ENCODE measurements at regions not wholly inside any gene's neighbourhood (a gene's known extent, or its start where the extent isn't known, plus 50 kb on each side); places are given as distances from the start of the nearest gene placed in this dataset.
"Not testable (repeated sequence)": the region's sequence is repeated elsewhere in the genome, so short reads cannot be mapped to it uniquely, and the experiment has no call there.

DNA sequence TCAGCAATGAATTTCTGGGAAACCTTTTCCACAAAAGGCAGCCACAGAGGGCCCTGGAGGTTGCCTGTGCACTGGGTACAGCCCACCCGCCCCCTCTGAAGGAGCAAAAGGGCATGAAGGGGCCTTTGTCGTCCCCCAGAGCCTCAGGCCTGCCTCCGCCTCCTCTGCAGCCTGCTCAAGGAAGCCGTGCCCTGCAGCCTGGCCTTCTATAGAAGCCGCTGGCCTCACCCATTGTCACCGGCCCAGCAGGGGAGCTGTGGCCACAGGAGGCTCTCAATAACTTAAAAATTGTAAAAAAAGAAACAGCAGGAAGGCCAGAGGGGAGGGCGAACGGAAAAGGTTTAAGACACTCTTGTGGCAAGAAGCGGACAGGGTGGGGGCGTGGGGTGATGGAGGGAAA lies 213.3 kb downstream of the IRX2 start:
- DNase-seq (ENCODE audit: low spot score in 2 of 2), result peak in 1 of 2 donors; percentile 44
- H3K4me3 ChIP-seq, result no peak overlapping the region
- H3K27ac ChIP-seq, result no peak overlapping the region
- no peak for TF ChIP-seq POLR2A (IDR thresholded peaks at IDR 0.05)
- no peak for TF ChIP-seq POLR2AphosphoS5 (IDR thresholded peaks at IDR 0.05)
- TF ChIP-seq EP300 (IDR thresholded peaks at IDR 0.05), result no peak
- TF ChIP-seq CTCF (IDR thresholded peaks at IDR 0.05), result no peak
- no peaks in the 10 kb centered on the region for H3K36me3 ChIP-seq
- no peaks in the 10 kb centered on the region for H3K4me1 ChIP-seq
- 67% methylated on average over 10 of the region's 10 CpGs for WGBS
- H3K9me3 ChIP-seq, result no peaks in the 10 kb centered on the region
- H3K27me3 ChIP-seq, result no peaks in the 10 kb centered on the region

DNA sequence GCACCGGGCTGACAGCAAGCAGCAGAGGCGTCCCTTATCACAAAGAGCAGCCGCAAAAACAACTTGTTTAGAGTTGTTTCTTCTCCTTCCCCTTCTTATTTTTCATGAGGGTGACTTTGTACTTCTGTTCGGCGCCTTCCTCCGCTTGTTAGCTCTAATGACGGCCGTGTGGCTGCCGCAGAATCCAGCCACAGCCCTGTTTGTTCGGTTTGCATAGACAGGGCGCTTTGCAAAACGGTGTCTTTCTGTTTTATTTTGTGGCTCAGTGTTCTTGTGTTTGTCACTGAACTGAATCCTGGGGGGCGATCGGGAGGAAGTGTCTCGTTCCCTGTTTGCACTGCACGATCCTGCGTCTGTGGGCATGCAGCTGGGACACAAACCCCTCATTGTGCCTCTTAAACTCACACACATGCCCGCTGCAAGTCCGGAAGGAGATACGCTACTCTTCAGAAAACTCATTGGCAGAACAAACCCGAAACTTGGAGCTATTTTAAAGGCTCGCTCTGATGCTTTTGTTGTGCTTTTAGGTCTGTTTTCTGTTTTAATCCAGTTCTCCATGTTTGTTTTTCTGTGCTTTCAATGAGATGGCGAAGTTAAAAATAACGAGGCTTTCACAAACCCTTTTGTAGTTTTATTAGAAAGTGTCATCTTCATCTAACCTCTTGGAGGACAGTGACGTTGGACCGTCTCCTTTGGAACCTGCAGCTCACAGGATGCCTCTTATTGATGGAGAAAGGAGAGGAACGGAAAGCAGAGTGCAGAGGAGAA lies 213.9 kb downstream of the IRX2 start:
- Histone ChIP-seq H3K27ac (no peak overlapping the region), H3K27me3 (no peaks in the 10 kb centered on the region), H3K36me3 (no peaks in the 10 kb centered on the region), H3K4me1 (no peaks in the 10 kb centered on the region), H3K9me3 (no peaks in the 10 kb centered on the region), H3K4me3 (no peak overlapping the region)
- TF ChIP-seq POLR2AphosphoS5 (IDR thresholded peaks at IDR 0.05) (no peak), EP300 (IDR thresholded peaks at IDR 0.05) (no peak), POLR2A (IDR thresholded peaks at IDR 0.05) (no peak), CTCF (IDR thresholded peaks at IDR 0.05) (no peak)
- DNase-seq (ENCODE audit: low spot score in 2 of 2), result peak in 1 of 2 donors; percentile 21
- WGBS, result 88% methylated on average over 27 of the region's 27 CpGs

- no peak overlapping the region for H3K4me3 ChIP-seq
- H3K4me1 ChIP-seq, result no peaks in the 10 kb centered on the region
- no peak overlapping the region for H3K27ac ChIP-seq
- no peaks in the 10 kb centered on the region for H3K27me3 ChIP-seq
- no peak for TF ChIP-seq POLR2AphosphoS5 (IDR thresholded peaks at IDR 0.05)
- no peaks in the 10 kb centered on the region for H3K9me3 ChIP-seq
- no peaks in the 10 kb centered on the region for H3K36me3 ChIP-seq
- WGBS, result 90% methylated on average over 19 of the region's 19 CpGs
- peak in 1 of 2 donors; percentile 54 for DNase-seq (ENCODE audit: low spot score in 2 of 2)
These were observed 214.7 kb downstream of the IRX2 start for GRCh38 chr5:2536632-2537377.

DNA sequence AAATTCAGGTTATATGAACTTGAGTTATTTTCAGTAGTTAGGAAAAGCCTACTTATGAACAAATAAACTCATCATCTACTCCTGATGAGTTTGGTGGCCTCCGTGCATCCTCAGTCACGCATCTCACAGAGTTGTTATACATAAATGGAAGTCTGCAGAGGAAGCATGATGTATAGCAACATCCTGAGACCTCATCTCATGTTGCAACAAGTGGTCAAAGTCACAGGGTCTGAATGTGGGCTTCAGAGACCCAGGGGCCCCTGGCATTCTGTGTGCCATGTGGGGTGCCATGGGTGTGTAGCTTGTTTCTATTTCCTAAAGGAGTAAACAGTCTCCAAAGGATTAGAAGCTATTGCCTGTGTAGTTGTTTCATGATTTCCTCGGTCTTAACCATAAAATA lies 216.5 kb downstream of the IRX2 start:
- Histone ChIP-seq H3K27me3 (no peaks in the 10 kb centered on the region), H3K4me1 (no peaks in the 10 kb centered on the region), H3K27ac (no peak overlapping the region), H3K4me3 (no peak overlapping the region), H3K36me3 (no peaks in the 10 kb centered on the region), H3K9me3 (no peaks in the 10 kb centered on the region)
- 91% methylated on average over 3 of the region's 3 CpGs for WGBS
- peak in 1 of 2 donors; percentile 32 for DNase-seq (ENCODE audit: low spot score in 2 of 2)
- TF ChIP-seq EP300 (IDR thresholded peaks at IDR 0.05), result no peak
- TF ChIP-seq POLR2AphosphoS5 (IDR thresholded peaks at IDR 0.05), result no peak
- no peak for TF ChIP-seq CTCF (IDR thresholded peaks at IDR 0.05)
- TF ChIP-seq POLR2A (IDR thresholded peaks at IDR 0.05), result no peak

- no peaks in the 10 kb centered on the region for H3K4me1 ChIP-seq
- no peaks in the 10 kb centered on the region for H3K9me3 ChIP-seq
- no peak overlapping the region for H3K27ac ChIP-seq
- DNase-seq (ENCODE audit: low spot score in 2 of 2), result peak in 1 of 2 donors; percentile 53
- no peaks in the 10 kb centered on the region for H3K36me3 ChIP-seq
- no peaks in the 10 kb centered on the region for H3K27me3 ChIP-seq
- TF ChIP-seq POLR2AphosphoS5 (IDR thresholded peaks at IDR 0.05) (no peak), EP300 (IDR thresholded peaks at IDR 0.05) (no peak), POLR2A (IDR thresholded peaks at IDR 0.05) (no peak), CTCF (IDR thresholded peaks at IDR 0.05) (no peak)
- H3K4me3 ChIP-seq, result no peak overlapping the region
- 95% methylated on average over 3 of the region's 3 CpGs for WGBS
These were observed 217.2 kb downstream of the IRX2 start for GRCh38 chr5:2534251-2534650.

DNA sequence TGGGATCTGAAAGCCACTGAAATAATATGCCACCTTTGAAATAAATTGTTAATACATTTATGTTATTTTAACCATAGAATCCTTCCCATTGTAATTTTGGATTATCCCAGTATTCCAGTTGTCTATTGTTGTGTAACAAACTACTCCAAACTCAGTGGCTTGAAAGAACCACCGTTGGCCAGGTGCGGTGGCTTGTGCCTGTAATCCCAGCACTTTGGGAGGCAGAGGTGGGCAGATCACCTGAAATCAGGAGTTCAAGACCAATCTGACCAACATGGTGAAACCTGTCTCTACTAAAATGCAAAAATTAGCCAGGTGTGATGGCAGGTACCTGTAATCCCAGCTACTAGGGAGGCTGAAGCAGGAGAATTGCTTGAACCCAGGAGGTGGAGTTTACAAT lies 217.6 kb downstream of the IRX2 start:
- not testable (repeated sequence) for H3K27ac ChIP-seq, H3K4me1 ChIP-seq, H3K9me3 ChIP-seq, H3K4me3 ChIP-seq, H3K27me3 ChIP-seq, H3K36me3 ChIP-seq
- DNase-seq (ENCODE audit: low spot score in 2 of 2), result peak in 1 of 2 donors; percentile 32
- 97% methylated on average over 2 of the region's 2 CpGs for WGBS

Measured in suprapubic skin (tissue), 4 donors.